PC-9 (cell line): ENCODE measurements at regions not wholly inside any gene's neighbourhood (a gene's known extent, or its start where the extent isn't known, plus 50 kb on each side); places are given as distances from the start of the nearest gene placed in this dataset.

Experiments used
- BruUV-seq: library from RNA; stranded (reverse); fragments of 400-500 nt; replicated peaks from 2 replicates; lab custom pipeline; 2021; lab: Mats Ljungman, UMichigan
- CTCF ChIA-PET: fragments of 300-600 bp; sonication (Branson Sonifier 250); formaldehyde crosslinking; loops from one replicate; lab custom pipeline; 2022; ENCODE audit warnings: antibody characterized with exemption; lab: Charles Lee
- POLR2A ChIA-PET: fragments of 300-600 bp; sonication (Branson Sonifier 250); formaldehyde crosslinking; loops from one replicate; lab custom pipeline; 2022; ENCODE audit warnings: antibody characterized with exemption; ENCODE audit not compliant: unreplicated experiment; lab: Charles Lee
- DNase-seq, 2 experiments: peaks; one replicate each; pipeline versions ENCODE4 v3.0.0 to v3.0.0-alpha.2; 2015 to 2022; ENCODE audit warnings: mixed read lengths in 1 of 2
- H2AFZ ChIP-seq: fragments of 200-600 bp; sonication (generic); 2 replicates; pipeline ENCODE4 v1.8.1; 2017; ENCODE audit warnings: antibody characterized with exemption
- H3F3A ChIP-seq: fragments of 200-600 bp; sonication (generic); 2 replicates; pipeline ENCODE4 v1.8.1; 2017; ENCODE audit warnings: antibody characterized with exemption, mild to moderate bottlenecking, low read depth; ENCODE audit not compliant: insufficient read depth
- H3K27ac ChIP-seq: fragments of 200-600 bp; sonication (generic); 2 replicates; pipeline ENCODE4 v1.6.1; 2016; ENCODE audit warnings: mixed run types
- H3K27me3 ChIP-seq: fragments of 200-600 bp; sonication (generic); 2 replicates; pipeline ENCODE4 v1.6.1; 2016; ENCODE audit warnings: low read depth, mixed run types; ENCODE audit not compliant: insufficient read depth
- H3K36me3 ChIP-seq: fragments of 200-600 bp; sonication (generic); 2 replicates; pipeline ENCODE4 v1.6.1; 2016; ENCODE audit warnings: low read depth, mixed run types
- H3K4me1 ChIP-seq: fragments of 200-600 bp; sonication (generic); replicated peaks from 2 replicates; pipeline ENCODE4 v1.6.1; 2016; ENCODE audit warnings: mixed run types; ENCODE audit not compliant: insufficient read depth
- H3K4me2 ChIP-seq: fragments of 200-600 bp; sonication (generic); 2 replicates; pipeline ENCODE4 v1.6.1; 2017; ENCODE audit warnings: mixed run types
- H3K4me3 ChIP-seq: fragments of 200-600 bp; sonication (generic); 2 replicates; pipeline ENCODE4 v1.6.1; 2016; ENCODE audit warnings: mixed run types
- H3K79me2 ChIP-seq: fragments of 200-600 bp; sonication (generic); 2 replicates; pipeline ENCODE4 v1.6.1; 2017; ENCODE audit warnings: low read depth, mixed run types
- H3K9me2 ChIP-seq: fragments of 200-600 bp; sonication (generic); 2 replicates; pipeline ENCODE4 v1.8.1; 2017; ENCODE audit warnings: mild to moderate bottlenecking; ENCODE audit not compliant: insufficient read depth
- H3K9me3 ChIP-seq: fragments of 200-600 bp; sonication (generic); 2 replicates; pipeline ENCODE4 v1.8.1; 2016; ENCODE audit warnings: low read depth; ENCODE audit not compliant: insufficient read depth
- H4K20me1 ChIP-seq: fragments of 200-600 bp; sonication (generic); 2 replicates; pipeline ENCODE4 v1.8.1; 2017; ENCODE audit not compliant: insufficient read depth
- EZH2 ChIP-seq: fragments of 200-600 bp; sonication (generic); IDR thresholded peaks from 2 replicates; pipeline ENCODE4 v1.8.0; 2017; ENCODE audit warnings: antibody characterized with exemption, low read depth
- intact Hi-C: fragments of 100-400 bp; cut with micrococcal nuclease; formaldehyde crosslinking; loops from one replicate; pipeline ENCODE4 v1.10.0; 2022; ENCODE audit not compliant: unreplicated experiment
- TF ChIP-seq, protein P1 (sequence below): fragments of 200-600 bp; sonication (generic); conservative IDR thresholded peaks from 2 replicates; pipeline ENCODE4 v1.6.1; 2017; ENCODE audit warnings: mixed run types, antibody characterized with exemption, mild to moderate bottlenecking, moderate library complexity

DNA sequence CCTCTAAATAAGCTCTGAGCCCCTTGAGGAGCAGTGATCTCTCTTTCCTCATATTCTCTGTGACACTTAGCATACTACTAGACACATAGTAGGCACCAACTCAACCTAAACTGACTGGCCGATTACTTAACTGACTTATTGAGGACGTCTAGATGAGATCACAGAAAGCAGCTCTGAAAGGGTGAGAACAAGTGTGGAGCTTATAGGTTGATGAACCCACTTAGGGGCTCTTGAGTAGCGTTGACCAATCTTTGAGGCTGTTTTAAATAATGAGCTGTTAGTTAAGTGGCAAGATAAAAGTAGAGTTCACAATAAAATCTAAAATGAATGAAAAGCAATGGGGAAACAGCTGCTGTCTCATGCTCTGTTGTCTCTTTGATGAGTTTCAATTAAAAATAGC is 124.7 kb upstream of the TNPO1 start:
- TF ChIP-seq EZH2, result no peak
- TF ChIP-seq, protein P1, sequence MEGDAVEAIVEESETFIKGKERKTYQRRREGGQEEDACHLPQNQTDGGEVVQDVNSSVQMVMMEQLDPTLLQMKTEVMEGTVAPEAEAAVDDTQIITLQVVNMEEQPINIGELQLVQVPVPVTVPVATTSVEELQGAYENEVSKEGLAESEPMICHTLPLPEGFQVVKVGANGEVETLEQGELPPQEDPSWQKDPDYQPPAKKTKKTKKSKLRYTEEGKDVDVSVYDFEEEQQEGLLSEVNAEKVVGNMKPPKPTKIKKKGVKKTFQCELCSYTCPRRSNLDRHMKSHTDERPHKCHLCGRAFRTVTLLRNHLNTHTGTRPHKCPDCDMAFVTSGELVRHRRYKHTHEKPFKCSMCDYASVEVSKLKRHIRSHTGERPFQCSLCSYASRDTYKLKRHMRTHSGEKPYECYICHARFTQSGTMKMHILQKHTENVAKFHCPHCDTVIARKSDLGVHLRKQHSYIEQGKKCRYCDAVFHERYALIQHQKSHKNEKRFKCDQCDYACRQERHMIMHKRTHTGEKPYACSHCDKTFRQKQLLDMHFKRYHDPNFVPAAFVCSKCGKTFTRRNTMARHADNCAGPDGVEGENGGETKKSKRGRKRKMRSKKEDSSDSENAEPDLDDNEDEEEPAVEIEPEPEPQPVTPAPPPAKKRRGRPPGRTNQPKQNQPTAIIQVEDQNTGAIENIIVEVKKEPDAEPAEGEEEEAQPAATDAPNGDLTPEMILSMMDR, result no peak
- Histone ChIP-seq H3K9me3 (no peaks in the 10 kb centered on the region), H3K27ac (no peak overlapping the region), H3K4me3 (no peak overlapping the region), H3K36me3 (no peaks in the 10 kb centered on the region), H3K4me2 (no peak overlapping the region), H3K27me3 (no peaks in the 10 kb centered on the region), H3K79me2 (no peaks in the 10 kb centered on the region), H3K9me2 (no peaks in the 10 kb centered on the region), H3F3A (no peaks in the 10 kb centered on the region), H2AFZ (no peak overlapping the region), H4K20me1 (no peaks in the 10 kb centered on the region), H3K4me1 (no peaks in the 10 kb centered on the region)
- POLR2A ChIA-PET, result no interaction called here
- DNase-seq, result no peak
- BruUV-seq, result no TSS peak
- intact Hi-C loops, result no loop called here
- CTCF ChIA-PET, result no interaction called here

DNA sequence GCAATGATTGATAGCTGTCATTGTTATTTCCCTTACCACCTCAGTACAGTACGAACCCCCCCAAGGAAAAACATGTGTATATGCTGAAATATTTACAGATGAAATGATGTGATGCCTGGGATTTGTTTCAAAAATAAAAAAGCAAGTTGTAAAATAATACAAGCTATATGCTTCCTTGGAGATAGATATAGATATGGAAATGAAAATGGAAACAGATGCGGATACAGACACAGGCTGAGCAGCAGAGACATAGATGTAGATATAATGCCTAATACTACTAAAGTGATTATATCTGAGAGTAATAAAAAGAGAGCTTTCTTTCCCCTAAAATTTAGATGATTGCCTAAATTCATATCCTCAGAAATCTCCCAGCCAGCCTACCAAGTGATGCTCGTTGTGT is 127.5 kb upstream of the TNPO1 start:
- no peak overlapping the region for H2AFZ ChIP-seq
- ChIA-PET CTCF (no interaction called here), POLR2A (no interaction called here)
- no peak overlapping the region for H3K4me2 ChIP-seq
- no peaks in the 10 kb centered on the region for H3K9me2 ChIP-seq
- H3K9me3 ChIP-seq, result no peaks in the 10 kb centered on the region
- H4K20me1 ChIP-seq, result no peaks in the 10 kb centered on the region
- TF ChIP-seq EZH2, result no peak
- TF ChIP-seq, protein P1, result no peak
- no peaks in the 10 kb centered on the region for H3K27me3 ChIP-seq
- no peaks in the 10 kb centered on the region for H3F3A ChIP-seq
- no peak overlapping the region for H3K27ac ChIP-seq
- intact Hi-C loops, result no loop called here
- H3K4me1 ChIP-seq, result no peaks in the 10 kb centered on the region
- no peaks in the 10 kb centered on the region for H3K79me2 ChIP-seq
- H3K36me3 ChIP-seq, result no peaks in the 10 kb centered on the region
- BruUV-seq, result no TSS peak
- DNase-seq, result no peak
- no peak overlapping the region for H3K4me3 ChIP-seq

DNA sequence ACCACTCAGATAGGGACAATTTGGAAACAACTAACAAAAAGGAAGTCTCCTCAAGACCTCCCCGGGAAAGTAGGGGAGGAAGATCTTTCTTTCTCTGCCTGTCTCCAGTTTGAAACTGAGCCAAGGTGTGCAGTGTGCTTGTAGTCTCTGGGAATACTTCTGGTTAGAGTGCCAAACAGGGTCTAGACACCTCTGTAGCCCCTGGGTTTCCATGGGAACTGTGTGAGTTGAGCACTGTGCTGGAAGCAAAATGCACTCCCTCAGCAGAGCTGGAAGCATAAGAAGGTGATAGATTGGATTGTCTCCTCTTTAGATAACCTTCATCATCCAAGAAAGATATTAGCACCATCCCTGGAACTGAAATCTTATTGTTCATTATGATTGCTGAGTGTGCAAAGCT is 129.2 kb upstream of the TNPO1 start:
- no peak overlapping the region for H3K4me3 ChIP-seq
- no peaks in the 10 kb centered on the region for H4K20me1 ChIP-seq
- H3K4me1 ChIP-seq, result no peaks in the 10 kb centered on the region
- H3K9me2 ChIP-seq, result no peaks in the 10 kb centered on the region
- POLR2A ChIA-PET, result interaction anchor here (0.8 kb wide), 1 partner anchor 79 kb away, joined by 9 read pairs; no protein-coding TSS in a partner anchor
- CTCF ChIA-PET, result no interaction called here
- H3K27me3 ChIP-seq, result no peaks in the 10 kb centered on the region
- intact Hi-C loops, result no loop called here
- no peaks in the 10 kb centered on the region; the same call in none of the 2 replicates for H3K9me3 ChIP-seq
- no TSS peak for BruUV-seq
- DNase-seq, result no peak
- H3K79me2 ChIP-seq, result no peaks in the 10 kb centered on the region
- no peaks in the 10 kb centered on the region for H3K36me3 ChIP-seq
- TF ChIP-seq EZH2, result no peak
- TF ChIP-seq, protein P1, result no peak
- H2AFZ ChIP-seq, result no peak overlapping the region
- no peak overlapping the region for H3K4me2 ChIP-seq
- H3K27ac ChIP-seq, result no peak overlapping the region
- H3F3A ChIP-seq, result no peaks in the 10 kb centered on the region
